Glomerular endothelial cell (primary cell): ENCODE measurements at regions not wholly inside any gene's neighbourhood (a gene's known extent, or its start where the extent isn't known, plus 50 kb on each side); places are given as distances from the start of the nearest gene placed in this dataset.
A peak's percentile ranks its signal among the peaks of the same experiment; 100 is the strongest.
"Not testable (repeated sequence)": the region's sequence is repeated elsewhere in the genome, so short reads cannot be mapped to it uniquely, and the experiment has no call there.

Experiments
- DNase-seq: peaks from one replicate; pipeline ENCODE4 v3.0.0-alpha.2; 2011; ENCODE audit warnings: low read depth, low spot score; ENCODE audit errors: extremely low read depth

DNA sequence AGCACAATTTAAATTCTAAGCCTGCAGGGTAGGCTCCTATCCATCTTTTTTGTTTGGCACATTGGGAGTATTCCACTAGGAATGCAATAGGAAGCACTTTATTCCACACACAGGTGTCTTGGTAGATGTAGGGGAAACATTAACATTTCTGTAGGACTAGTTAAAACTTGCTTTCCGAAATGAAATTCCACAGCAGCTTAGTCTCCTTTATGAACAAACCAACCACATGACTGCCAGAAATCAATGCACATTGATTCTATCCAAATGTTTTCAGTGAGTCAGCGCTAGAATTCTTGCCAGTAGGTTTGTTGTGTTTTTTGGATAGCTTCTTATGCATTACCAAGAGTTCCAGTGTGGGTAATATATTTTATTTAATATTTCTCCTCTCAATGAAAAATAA, 207.9 kb upstream of the CSNK1A1L start:
- no peak for DNase-seq

DNA sequence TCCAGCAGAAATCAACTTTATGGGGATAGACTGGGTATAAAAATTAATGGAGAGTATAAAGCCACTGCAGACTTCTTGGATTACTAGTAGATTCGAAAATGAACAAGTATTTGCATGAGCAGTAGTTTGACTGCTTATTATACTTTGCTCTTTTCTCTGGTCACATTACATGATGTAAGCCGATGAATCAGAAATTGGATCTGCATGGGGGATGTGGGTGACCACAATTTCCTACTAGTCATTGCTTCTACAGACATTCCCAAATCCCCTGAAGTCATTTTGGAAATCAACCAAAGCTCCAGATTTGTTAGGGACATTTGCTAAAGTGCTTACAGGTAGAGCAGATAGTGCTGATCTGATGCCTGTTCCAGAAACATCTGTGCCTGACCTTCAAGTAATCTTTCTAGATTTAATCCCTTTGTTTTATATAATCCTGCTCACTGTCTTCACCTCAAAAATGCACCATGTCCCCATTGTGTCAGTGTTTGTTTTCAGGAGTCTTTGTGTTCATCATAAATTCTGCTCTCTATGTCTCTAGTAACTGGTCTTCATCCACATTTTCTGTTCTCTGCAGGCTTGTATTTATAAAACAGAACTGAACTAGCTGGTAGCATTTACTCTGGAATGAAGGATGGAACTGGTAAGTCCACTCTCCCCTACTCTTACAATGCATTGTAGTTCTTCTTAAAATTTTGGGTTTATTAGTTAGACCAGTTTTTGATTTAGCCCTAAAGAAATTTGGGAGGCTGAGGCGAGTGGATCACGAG, 201.5 kb upstream of the CSNK1A1L start:
- DNase-seq: no peak

DNA sequence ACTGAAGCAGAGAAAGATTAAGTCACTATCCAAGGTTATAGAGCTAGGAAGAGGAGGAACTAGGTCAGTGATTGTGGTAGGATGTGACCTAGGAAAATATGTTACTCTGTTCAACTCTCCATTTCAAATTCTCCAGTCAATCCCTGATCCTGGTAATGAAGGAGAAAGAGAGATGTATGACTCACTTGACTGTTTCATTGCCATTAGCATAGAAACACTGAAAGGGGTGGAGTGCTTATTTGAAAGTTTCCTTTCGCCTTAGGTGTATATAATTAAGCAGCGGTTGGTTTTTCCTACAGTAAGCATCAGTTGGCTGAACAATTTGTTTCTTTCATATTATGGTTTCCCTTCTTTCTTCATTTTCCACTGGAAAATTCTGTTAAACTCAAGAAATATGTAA, 198.1 kb upstream of the CSNK1A1L start:
- DNase-seq: no peak

DNA sequence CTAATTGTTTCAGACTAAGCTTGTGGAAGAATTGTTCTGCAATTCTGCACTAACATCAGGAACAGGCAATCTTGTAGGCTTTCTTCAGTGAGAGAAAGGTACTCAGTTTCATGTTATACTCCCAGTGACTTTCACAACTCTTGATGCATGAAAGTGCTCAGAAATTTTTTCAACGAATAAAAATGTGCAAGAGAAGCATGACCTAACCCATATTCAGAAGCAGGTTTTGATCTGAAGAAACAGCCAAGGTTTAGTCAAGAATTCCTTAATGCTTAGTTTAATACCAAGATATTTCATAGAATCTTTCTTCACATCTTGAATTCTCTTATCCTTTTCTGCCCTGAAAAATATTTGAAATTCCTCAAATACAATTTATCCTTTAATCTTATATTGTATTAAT, 197.2 kb upstream of the CSNK1A1L start:
- no peak for DNase-seq

DNA sequence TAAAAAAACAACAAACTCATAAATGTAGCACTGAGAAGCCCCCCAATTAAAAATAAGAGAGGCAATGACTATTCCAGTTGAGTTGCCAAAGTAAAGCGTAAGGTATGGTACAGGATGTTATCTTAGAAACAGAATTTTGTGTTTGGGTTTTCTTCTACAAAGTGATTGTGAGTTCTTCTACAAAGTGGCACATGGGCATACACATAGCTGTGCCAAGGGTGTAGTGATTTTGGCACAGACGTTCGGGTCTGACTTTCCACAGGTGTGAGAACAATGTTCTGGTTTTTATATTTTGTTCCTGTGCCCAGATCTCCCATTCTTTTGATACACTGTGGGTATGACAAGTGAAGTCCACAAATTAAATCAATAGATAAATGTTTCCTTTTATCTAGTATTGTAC, 190.1 kb upstream of the CSNK1A1L start:
- no peak for DNase-seq

DNA sequence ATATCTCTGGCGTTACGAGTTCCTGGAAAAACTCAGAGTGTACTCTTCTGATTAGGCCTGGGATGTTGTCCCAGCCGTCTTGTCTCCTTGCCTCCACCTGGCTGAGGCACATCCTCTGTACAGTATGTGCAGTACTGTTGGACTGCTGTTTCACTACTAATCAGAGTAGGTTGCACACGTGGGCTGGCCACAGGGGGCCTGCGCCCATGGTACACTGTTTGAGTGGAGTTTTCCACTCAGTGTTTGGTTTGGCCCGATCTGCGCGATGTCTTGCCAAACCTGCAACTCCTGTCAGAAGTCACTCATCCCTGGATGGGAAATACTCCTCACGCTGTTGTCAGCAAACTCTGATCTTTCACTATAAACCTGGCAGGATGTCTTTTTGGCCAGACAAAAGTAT, 189.6 kb upstream of the CSNK1A1L start:
- no peak for DNase-seq

DNA sequence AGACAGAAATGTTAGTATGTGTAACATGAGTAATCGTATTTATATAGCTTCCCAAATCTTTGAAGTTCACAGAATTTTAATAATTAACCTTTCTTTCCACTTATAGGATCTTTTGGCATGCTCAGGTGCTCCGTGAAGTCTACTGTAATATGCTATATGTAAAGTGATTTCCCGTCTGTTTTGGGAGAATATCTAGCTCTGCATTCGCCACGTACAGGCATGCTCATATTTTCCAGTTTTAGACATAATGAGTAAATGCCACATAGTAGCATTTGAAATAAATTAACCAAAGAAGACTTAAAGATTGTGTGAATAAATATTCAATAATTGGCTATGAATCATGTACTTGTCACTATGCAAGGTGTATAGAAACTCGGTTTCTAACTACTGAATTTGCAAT, 189.0 kb upstream of the CSNK1A1L start:
- DNase-seq: no peak

DNA sequence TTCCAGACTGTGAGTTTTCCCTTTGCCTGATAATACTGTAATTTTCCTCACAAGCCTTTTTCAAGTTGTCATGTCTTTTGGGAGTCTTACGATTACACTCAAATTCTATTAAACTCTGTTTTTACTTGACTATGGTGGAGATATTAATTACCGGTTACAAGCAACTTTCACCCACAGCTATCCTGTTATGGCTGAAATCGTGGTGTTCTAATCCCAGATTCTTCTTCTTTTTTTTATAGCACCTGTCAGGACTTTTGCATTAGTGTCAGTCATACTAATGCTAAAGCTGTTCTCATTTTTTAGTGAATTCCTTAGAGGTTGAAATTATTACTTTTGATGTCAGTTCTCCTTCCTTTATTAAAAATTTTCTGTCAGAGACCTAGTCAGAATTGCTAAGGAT, 187.8 kb upstream of the CSNK1A1L start:
- DNase-seq: no peak

DNA sequence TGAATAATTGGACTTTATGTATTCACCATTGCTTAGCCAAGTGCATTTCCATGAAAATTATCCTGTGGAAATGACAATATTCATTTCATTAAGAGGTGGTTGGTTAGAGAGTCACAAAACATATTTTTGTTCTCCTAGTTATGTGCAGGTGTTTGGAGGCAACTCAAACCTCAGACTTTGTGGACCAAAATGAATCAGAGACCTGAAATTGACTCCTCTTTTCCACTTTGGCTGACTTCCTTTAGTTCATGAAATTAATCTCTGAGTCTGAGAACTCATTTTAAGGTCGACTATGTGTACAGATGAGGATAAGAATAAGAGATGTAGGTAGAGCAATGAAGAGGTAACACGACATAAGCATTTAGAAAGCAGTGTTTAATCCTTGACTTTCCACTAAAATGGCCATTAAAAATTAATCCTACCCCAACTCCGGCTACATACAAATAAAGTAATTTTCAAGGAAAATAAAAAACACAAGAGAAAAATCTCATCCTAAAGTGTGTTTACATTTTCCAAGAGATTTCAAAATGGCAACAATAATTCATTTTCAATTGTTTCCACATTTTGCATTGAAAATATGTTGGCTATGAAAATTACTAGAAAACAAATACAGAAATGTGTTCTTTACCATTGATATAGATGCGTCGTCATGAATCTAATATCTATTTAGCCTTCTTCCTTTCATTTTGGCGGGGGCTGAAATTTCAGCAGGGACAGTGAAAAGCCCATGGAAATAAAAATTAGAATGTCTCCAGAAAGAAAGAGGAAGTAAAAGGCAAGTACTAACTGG, 185.4 kb upstream of the CSNK1A1L start:
- no peak for DNase-seq

DNA sequence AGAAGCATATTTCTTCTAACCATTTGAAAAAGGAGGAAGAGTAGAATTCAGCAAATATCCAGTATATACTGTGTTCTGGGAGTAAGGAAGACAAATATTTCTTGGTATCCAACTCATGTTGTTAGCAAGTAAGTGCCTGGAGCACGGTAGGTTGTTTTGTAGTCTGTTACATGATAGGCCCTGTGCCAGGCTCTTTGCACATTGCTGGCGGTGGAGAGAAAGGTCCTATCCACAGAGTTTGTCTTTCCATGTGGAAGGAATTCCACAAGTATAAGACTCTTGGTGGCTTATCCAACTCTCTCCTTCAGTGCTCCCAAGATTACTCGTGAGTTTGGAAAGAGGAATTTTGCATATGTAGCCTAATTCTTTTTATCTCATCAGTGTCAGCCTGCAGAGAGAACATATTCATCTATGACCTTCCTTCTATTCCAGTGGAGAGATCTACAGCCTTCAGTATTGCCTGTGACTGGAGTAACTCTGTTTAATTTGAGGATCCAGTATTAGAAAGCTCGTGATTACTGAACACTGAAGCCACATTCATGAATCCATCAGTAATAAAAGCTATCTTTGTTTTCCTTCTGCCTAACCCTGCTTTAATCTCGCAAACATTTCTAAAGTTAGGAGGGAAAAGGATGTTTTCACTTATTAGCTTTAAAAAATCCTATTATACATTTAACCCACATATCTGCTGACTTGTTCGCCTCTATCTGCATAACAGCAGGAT, 183.9 kb upstream of the CSNK1A1L start:
- DNase-seq: no peak

DNA sequence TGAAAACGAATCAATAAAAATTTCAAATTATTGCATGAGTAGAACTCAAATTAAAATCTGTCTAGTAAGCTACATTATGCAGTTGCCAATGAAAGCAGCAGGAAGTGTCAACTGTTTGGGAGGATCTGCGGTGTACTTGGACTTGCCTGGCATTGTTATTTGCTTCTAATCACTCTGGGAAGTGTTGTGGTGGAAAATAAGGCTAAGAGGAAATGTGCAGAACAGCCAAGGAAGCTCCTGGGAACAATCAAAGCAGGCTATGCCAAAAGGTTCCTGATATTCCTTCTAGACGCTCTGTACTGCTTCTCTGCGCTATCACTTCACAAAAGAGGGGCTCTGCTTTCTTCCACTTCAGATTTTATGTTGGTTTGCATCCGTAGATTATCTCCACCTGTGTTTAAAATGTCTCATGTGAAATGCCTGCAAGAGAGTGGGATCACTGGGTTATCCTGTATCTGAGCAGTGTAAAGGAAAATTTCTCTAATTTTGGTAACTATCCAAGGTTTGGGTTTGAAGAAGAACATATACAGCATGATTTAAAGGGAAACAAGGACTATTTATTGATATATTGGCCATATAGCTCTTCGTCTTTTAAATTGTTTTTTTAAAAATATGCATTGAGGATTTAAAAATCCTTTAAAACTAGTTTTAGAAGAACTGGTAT, 182.7 kb upstream of the CSNK1A1L start:
- DNase-seq: peak; percentile 84

DNA sequence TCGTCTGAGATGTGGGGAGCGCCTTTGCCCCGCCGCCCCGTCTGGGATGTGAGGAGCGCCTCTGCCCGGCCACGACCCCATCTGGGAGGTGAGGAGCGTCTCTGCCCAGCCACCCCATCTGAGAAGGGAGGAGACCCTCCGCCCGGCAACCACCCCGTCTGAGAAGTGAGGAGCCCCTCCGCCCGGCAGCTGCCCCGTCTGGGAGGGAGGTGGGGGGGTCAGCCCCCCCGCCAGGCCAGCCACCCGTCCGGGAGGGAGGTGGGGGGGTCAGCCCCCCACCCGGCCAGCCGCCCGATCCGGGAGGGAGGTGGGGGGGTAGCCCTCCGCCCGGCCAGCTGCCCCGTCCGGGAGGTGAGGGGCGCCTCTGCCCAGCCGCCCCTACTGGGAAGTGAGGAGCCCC, 174.8 kb upstream of the CSNK1A1L start:
- DNase-seq: not testable (repeated sequence)

DNA sequence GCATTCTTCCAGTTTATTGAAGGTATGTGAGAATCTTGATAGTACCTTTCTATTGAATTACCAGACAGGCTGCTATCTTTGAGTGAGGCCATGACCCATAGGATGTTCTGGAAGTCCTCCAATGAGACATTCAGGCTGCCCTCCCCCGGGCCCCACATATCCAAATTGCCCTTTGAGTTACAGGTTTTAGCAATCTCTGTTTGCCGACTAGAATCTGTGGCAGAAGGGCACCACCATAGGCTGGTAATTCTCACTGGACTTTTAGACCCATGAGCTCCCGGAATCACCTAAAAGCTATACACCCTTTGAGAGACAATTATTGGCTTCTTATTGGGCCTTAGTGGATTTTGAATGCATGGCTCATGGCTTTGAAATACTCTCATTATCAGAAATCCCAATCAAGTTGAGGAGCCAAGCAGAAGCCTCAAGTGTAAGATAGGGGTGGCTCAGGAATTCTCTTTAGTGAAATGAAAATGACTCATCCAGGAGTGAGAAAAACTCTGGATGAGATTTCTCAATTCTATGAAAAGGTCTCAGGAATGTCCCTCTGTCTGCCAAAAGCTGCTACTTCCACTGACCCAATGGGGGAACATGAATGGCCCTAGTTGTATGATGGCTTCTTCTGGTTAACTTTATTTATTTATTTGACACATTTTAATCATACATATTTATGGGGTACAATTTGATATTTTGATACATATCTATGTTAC, 172.1 kb upstream of the CSNK1A1L start:
- DNase-seq: no peak

DNA sequence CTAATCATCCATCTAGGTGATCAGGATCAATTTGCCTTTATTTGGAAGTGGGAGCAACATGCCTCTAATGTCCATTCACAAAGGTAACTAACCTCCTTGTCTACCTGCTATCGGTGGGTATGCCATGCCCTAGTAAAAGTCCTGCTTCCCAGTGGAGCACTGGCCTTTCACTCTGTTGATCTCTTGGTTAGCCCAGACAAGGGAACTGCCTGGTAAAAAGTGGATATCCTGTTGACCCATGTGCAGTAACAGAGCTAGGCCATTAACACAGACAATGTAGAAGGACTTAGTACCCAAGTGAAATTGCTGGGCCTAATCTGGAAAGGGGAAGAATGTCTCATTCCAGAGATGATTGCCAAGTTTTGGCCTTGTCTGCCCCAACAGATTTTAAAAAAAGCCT, 171.5 kb upstream of the CSNK1A1L start:
- DNase-seq: no peak

DNA sequence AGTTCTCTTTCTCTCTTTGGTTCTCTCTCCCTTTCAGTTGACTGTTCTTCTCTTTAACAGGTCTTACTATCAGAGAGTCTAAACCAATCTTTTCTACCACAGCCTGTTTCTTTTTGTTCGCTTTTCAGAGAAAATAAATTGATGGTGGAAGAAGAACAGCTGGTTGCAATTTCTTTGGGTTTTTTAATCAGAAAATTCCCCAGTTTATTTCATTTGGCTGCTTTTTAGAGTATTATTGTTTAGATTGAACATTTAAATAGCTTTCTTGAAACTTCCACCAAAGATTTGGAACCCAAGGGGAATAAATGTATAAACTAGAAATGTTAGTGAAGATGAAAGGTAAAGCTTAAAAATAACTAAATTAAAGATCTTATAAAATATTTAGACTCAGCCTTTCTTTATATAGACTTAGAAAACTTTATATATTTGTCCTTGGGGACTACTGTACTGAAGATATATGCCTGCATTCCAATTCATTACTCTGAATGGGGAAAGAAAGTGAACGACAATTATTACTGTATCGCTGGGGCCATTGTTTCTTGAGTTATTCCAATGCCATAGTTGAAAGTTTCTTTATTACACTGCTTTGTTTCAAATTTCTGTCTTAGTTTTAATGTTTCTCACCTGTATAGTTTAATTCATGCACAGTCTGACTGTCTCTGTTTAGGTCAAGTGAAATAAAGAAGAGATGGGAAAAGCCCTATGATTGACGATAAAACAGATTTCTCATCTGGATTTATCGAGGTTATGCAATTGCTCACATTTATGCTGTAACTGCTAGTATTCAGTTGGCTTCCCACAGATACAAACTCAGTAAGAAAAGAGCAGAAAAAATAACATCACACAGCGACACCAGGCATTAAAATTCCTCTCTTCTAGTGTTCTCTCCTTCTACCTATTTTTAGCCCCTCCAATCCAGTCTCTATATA, 169.4 kb upstream of the CSNK1A1L start:
- DNase-seq: no peak

DNA sequence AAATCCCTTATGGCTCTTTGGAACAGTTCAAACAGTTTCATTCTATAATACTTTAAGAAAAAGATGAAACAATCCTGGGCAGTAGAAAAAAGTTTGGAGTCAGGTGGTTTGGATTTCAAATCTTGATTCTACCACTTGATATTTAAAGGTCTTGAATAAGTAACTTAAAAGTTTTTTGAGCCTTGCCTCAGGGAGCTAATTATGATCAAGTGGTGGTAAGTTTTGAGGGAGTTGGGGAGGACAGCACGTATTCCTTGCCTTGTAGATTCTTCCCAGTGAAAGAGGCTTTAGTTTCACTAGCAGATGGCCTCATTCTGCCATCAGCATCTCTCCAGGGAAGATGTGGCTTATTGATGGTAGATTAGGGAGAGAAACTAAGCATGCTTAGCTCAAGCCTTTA, 168.4 kb upstream of the CSNK1A1L start:
- no peak for DNase-seq

DNA sequence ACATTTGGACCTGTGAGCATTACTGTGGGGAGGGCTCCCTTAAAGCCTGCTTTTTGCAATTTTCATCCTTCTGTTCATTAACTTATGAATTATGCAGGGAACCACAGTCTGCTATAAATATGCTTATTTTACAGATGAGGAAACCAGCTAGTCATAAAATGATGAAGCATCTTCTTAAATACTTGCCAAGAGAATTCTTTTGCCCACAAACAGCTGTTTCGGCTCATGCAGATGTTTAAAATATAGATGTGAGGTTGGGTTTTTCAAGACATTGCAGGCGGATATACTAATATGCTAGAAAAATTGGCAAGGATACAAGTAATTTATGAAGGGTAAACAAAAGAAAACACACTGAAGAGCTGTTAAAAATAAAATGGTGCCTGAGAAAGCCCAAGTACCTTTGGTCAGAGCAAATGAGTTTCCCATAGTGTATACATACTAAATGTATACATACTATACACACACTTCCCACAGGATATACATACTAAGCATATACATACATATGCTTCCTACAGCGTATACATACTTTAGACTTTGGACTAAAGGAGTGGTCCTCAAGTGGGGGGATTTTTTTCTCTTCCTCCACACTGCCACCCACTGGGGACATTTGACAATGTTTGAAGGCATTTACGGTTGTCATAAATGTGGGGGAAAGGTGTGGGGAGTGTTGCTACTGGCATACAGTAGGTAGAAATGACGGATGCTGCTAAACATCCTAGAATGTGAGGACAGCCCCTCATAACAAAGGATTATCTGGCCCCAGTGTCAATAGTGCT, 164.9 kb upstream of the CSNK1A1L start:
- DNase-seq: no peak

DNA sequence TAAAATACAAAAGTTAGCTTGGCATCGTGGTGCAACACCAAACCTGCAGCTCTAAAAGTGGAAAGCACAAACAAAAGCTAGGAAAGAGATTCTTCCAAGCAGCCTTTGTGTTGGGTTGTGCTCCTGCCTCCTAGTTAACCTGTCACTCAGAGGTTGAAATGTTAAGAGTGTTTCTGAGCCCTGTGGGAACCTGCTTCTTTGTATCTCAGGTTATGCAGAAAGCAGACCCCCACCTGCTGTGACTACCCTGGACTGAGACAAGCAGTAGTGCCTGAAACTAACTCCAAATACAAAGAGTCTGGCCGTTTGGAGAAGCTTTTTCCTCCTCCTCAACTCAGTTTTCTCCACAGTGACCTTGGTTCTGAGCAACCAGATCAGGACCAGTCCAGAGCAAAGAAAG, 158.4 kb upstream of the CSNK1A1L start:
- DNase-seq: no peak

DNA sequence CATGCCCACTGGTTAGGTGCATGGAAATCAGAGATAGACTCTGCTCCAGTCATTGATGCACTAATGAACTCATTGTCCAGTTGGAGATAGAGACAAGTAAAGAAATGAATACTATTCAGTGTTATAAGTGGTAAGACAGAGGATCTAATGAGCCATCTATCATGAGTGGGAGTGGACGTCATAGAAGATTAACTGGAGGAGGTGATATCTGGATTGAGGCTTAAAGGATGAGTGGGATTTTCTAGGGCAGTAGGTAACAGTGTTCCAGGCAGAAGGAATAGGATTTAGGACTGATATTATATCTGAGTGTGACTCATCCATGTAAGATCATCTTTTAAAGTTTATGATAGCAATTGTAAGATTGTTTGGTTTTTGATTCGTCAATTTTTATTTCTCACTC, 152.2 kb upstream of the CSNK1A1L start:
- DNase-seq: no peak
